GM12873 (cell line): ENCODE measurements at regions not wholly inside any gene's neighbourhood (a gene's known extent, or its start where the extent isn't known, plus 50 kb on each side); places are given as distances from the start of the nearest gene placed in this dataset.

ENCODE experiments used
- TF ChIP-seq, protein P1 (sequence below): IDR thresholded peaks from 2 replicates; pipeline ENCODE4 v1.5.1; 2012; ENCODE audit warnings: low read depth, mild to moderate bottlenecking, moderate library complexity, low read length, control low read depth; ENCODE audit not compliant: insufficient read depth; ENCODE audit errors: missing control alignments

DNA sequence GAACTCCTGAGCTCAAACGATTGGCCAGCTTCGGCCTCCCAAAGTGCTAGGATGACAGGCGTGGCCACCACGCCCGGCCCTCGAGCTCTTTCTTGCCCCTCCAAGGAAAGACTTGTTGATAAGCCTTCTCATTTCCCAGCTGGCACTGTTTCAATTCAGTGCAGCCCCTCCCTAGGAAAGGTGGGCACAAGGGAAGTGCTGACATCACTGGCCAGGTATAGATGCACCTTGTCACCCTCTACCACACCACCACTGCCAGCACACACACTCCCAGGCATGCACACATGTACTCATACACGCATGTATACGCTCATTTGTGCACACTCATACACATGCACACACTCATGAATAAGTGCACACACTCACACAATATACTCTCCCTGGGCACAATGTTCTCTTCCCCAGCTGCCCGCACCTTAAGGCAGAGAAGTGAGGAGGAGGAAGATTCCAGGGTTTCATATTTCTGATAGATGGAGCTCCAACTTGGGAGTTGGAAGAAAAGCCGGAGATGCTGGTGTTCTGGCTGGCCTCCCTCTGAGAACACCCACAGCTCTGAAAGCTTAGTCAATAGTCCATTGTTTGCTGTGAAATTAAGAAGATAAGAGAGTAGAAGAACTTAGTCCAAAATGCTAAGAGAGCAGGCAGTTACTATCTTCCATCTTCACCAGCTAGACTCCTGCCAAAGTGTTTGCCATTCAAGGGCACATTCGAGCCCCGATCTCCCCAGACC lies 196.7 kb downstream of the FOXO1 start:
- TF ChIP-seq, protein P1, sequence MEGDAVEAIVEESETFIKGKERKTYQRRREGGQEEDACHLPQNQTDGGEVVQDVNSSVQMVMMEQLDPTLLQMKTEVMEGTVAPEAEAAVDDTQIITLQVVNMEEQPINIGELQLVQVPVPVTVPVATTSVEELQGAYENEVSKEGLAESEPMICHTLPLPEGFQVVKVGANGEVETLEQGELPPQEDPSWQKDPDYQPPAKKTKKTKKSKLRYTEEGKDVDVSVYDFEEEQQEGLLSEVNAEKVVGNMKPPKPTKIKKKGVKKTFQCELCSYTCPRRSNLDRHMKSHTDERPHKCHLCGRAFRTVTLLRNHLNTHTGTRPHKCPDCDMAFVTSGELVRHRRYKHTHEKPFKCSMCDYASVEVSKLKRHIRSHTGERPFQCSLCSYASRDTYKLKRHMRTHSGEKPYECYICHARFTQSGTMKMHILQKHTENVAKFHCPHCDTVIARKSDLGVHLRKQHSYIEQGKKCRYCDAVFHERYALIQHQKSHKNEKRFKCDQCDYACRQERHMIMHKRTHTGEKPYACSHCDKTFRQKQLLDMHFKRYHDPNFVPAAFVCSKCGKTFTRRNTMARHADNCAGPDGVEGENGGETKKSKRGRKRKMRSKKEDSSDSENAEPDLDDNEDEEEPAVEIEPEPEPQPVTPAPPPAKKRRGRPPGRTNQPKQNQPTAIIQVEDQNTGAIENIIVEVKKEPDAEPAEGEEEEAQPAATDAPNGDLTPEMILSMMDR: no peak

DNA sequence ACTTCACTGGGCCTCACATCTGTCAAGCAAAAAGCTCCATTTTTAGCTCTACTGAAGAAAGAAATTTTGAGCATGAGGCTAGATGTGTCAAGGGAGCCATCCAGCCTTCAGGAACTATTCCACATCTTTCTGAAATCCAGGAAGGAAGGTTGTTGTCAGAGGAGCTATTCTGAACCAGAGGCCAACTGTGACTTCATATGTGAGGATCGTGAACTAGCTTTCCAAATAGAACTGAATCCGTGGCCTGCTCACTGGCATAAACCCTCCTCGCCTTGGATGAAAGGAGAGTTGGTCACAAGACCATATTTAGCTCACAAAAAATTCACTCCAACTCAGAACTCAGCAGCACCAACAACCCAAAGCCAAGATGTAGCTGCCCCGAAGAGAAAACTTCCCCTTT lies 195.8 kb downstream of the FOXO1 start:
- TF ChIP-seq, protein P1: no peak

DNA sequence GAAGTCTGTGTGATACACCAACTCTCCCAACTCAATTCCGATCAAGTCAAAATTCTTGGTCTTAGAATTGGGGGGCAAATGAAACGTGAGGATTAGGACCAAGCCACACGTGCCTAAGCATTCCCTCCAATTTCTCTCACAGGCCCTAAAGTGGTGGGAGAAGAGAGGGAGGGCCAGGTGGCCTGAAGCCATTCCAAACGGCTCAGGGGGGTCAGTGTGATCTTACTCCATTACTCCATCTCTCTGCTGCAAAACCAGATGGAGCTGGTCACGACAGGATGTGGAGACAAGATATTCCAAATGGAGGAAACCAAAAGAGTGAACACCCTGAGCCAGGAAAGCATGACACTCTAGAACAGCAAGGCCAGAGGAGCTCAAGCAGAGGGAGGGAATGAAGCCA lies 195.4 kb downstream of the FOXO1 start:
- TF ChIP-seq, protein P1: no peak

DNA sequence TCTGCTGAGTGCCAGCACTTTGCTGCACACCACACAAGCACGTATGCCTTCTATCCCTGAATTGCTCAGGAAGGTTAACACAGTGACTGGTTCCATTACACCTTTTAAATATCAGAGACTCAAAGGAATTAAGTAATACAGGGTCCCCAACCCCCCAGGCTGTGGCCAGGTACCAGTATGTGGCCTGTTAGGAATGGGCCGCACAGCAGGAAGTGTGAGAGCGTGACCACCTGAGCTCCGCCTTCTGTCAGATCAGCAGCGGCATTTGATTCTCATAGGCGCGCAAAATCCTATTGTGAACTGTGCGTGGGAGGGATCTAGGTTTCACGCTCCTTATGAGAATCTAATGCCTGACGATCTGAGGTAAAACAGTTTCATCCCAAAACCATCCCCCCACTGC lies 194.5 kb downstream of the FOXO1 start:
- TF ChIP-seq, protein P1: no peak

DNA sequence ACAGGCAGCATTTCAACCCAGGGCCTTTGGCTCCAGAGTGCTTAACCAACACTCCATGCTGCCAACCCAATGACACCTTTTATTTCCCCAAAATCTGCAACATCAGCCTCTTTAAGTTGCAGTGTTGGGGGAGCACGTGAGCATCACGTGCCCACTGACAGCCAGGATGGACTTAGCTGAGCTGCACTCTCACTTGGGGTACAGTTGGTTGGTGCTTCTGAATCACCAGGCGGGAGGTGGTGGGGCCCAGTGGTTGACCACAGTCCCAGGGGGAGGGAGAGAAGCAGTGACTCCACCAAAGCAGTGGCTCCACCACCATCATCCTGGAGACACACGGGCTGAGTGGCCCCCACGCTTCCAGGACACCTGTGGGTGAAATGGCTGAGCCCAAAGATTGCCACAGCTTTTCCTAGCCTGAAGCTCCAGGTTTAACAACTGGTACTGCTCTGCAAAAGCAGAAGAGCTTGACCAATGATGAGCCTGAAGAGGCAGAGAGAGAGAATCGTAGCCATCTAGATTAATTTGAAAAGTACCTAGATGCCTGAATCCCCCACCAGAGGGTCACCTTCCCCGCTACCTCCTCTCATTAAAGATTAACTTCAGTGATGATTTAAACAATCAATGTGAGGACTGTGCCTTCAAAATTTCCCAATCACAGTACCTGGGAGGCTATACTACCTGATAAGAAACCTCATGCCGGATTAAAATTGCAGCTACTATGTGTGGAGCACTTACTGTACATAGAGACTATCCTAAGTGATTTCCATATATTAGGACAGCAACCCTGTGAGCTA lies 193.8 kb downstream of the FOXO1 start:
- TF ChIP-seq, protein P1: no peak

DNA sequence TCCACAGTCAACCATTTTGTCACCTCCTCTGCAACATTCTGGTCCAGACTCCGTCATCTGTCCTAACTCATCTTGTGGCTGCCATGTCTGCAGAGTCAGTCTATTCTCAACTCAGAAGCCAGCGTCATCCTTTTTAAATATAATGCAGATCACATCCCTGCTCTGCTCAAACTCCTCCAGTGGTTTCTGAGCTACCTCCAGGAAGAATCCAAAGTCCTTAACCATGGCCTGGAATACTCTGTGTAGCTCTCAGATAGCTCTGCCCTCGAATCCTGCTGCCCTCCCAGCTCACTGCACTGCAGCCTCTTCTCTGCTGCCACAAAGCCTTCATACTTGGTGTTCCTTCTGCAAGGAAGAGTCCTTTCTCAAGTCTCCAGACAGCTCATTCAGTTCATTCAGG lies 190.8 kb downstream of the FOXO1 start:
- TF ChIP-seq, protein P1: no peak

DNA sequence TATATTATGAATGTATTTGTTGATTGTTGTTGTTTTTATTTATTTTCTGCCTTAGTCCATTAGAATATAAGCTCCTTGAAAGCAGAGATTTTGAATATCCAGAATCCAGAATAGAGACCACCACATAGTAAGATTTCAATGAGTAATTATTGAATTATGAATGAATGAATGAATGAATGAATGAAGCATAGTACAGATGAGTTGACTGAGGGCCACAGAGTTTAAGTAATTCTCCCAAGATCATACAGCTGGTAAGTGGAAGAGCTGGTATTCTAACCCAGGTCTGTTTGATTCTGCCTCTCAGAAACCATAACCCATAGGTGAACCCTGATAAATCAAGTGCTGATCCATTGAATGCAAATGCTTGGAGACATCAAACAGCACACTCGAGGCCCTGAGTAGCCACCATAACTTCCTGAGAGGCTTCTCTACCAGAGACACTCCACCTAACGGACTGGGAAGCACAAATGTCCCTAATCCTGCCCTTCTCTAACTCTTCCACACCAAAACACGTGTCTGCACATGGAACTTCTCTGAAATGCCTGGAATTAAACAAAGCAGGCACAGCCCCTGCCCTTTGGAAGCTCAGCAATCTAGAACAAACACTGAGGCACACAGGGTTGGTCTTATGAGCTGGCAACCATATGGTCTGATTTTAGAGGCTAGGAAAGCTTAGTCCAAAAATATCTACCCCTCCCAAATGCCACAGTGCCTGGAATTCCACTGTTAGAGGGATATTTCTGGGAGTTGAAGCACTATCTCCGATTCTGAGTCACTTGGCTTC lies 190.1 kb downstream of the FOXO1 start:
- TF ChIP-seq, protein P1: no peak
